GM20000 (cell line): ENCODE measurements at regions not wholly inside any gene's neighbourhood (a gene's known extent, or its start where the extent isn't known, plus 50 kb on each side); places are given as distances from the start of the nearest gene placed in this dataset.
"Not testable (repeated sequence)": the region's sequence is repeated elsewhere in the genome, so short reads cannot be mapped to it uniquely, and the experiment has no call there.

Experiments
- DNase-seq: peaks from one replicate; pipeline ENCODE4 v3.0.0; 2012; ENCODE audit warnings: low spot score
- CTCF ChIP-seq: IDR thresholded peaks from 2 replicates; pipeline ENCODE4 v1.5.1; 2012; ENCODE audit warnings: mild to moderate bottlenecking, control low read depth; ENCODE audit errors: extremely low read depth, missing control alignments

GRCh38 chr4:171519457-171519856 lies 293.7 kb upstream of the GALNTL6 start:
- no peak for DNase-seq
- TF ChIP-seq CTCF: no peak

GRCh38 chr4:171517883-171518282 lies 295.3 kb upstream of the GALNTL6 start:
- TF ChIP-seq CTCF: no peak
- DNase-seq: no peak

DNA sequence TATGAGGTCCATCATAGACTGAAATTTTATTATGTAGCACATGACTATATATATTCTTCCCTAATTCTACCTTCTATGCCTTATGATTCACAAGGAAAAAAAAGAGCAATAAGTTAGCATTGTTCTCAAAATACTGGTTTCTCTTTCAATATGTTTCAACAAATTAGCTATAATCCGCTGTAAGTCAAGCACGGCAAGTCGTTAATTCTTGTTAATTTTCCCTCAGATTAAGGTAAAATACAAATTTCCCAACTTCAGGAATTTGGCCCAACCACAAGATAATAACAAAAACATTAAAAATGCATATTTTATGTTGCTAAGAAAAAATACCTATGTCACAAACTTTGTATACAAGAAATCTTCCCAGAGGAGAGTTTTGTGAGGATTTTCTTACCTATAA lies 296.5 kb upstream of the GALNTL6 start:
- DNase-seq: no peak
- no peak for TF ChIP-seq CTCF

GRCh38 chr4:171484681-171485080 lies 328.5 kb upstream of the GALNTL6 start:
- no peak for TF ChIP-seq CTCF
- DNase-seq: no peak

DNA sequence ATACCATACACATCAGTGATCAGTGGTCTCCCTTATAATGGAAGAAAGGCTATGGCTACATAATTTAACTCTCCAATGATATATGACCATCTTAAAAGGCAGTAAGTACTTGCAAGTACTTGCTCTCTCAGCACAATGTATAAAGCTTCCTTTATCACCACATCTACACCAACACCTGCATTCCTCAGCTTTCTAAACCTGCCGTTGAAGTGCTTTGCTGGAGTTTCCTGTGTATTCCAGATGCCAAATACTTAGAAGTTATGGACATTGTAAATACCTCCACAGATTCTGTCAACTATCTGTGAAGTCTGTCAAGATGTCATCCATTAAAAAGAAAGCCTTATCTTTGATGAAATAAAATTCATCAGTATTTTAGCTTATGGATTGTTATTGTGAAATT lies 335.0 kb upstream of the GALNTL6 start:
- TF ChIP-seq CTCF: no peak
- no peak for DNase-seq

- not testable (repeated sequence) for DNase-seq
Measured at GRCh38 chr4:171475111-171475510, 338.1 kb upstream of the GALNTL6 start.

DNA sequence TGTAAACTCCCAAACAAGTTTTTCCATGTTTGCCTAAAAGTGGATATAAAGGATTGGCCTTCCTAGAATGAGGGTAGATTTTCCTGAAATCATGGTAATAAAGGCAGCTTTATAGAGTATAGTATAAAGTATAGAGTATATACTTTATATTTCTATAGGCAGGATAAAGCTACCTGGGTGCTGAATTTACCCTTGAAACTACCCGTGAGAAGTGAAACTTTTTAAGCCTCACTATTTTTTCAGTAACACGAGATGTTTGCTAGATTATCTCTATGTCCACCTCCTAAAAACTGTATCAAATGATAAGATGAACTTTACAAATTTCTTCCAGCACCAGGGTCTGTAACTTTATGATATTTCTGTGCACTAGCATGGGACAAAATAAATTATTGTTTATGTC lies 340.0 kb upstream of the GALNTL6 start:
- DNase-seq: no peak
- TF ChIP-seq CTCF: no peak

DNA sequence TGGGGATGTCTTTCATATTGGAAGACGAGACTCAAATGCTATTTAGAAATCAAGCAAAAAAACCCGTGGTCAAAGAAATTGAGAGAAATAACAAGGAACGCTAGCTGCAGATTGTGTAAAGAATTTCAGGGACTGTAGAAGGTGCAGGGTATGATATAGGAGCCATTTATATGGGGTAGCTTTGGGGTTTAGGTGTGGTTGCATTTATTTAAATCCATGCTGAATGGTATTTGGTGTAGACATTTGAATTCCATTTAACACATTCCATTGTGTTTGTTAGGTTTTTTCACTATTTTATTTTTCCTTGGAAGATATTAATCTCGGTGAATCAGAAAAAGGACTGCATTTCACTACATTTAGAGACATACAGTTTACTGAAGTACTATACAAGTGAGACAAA lies 341.0 kb upstream of the GALNTL6 start:
- no peak for DNase-seq
- TF ChIP-seq CTCF: no peak
